GM18520 (cell line): ENCODE measurements at regions not wholly inside any gene's neighbourhood (a gene's known extent, or its start where the extent isn't known, plus 50 kb on each side); places are given as distances from the start of the nearest gene placed in this dataset.

Experiments
- ATAC-seq: cut with Tn5 transposase; IDR thresholded peaks from one replicate; pipeline ENCODE4 v1.9.1; 2021; ENCODE audit not compliant: unreplicated experiment

GRCh38 chr14:22008766-22009165 is 335.1 kb upstream of the OR4E1 start:
- no peak for ATAC-seq

GRCh38 chr14:22007784-22008412 is 334.3 kb upstream of the OR4E1 start:
- no peak for ATAC-seq

DNA sequence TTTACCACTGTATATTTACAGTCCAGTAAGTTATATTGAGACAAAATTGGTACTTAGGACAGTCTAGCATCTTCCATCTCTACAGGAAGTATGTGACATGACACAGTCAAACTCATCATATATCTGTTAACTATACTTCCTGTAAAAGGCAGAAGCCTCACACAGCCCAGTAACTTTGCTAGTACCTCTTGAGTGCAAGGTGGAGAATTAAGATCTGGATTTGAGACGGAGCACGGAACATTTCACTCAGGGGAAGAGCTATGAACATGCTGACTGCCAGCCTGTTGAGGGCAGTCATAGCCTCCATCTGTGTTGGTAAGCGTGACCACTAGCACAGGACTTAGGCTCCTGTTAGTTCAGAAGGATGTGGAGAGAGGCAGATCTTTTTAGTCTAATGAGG is 333.7 kb upstream of the OR4E1 start:
- ATAC-seq = no peak

DNA sequence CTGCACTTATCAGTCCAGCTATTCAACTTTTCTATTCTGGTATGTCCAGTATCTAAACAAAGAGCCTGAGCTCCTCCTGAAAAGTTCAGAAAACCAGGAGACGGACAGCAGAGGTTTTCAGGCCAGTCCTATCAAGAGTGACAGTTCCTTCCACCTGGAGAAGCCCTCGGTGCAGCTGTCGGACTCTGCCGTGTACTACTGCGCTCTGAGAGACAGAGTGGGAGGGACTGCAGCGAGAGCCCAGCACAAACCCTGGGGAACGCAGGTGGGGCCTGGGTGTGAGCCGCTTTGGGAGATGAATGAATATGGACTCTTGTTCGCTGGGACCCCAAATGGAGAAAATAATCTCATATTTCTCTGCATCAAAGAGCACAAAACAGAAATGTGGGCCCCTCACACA is 329.8 kb upstream of the OR4E1 start:
- ATAC-seq = no peak

DNA sequence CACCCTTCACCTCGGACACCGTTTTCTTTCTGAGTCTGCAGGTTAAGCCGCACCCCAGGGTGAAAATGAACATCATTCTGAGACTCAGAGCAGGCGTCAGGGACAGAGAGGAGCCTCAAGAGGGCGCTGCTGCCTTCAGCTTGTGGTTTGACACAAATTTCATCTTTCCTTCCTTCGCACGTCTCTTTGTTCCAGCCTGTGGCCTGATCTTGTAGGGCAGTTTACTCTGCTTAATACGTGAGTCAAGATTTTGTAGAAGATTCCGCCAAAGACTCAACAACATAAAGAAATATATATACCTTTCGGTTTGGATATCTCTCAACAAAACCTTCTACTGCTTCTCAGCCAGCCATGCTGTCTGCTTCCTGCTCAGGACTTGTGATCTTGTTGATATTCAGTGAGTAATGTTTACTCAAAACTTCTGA is 329.3 kb upstream of the OR4E1 start:
- no peak for ATAC-seq

DNA sequence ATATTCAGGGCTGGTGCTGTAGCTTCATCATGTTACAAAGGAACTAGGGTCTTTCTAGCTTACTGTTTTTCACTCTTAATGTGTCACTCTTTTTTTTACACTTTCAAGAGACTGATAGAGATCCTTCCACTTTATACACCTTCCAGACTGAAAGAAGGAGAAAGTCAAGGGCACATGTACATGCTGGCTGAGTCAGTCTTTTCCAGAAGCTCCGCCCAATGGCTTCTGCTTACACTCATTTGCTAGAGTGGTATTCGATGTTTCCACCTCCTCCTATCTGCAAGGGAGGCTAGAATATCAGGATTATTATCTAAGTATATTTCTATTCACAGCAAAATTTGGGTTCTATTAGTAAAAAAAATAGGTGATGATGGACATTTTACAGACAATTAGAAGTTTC is 325.8 kb upstream of the OR4E1 start:
- no peak for ATAC-seq

- ATAC-seq = no peak
These were observed 323.7 kb upstream of the OR4E1 start for GRCh38 chr14:21997300-21997699.

DNA sequence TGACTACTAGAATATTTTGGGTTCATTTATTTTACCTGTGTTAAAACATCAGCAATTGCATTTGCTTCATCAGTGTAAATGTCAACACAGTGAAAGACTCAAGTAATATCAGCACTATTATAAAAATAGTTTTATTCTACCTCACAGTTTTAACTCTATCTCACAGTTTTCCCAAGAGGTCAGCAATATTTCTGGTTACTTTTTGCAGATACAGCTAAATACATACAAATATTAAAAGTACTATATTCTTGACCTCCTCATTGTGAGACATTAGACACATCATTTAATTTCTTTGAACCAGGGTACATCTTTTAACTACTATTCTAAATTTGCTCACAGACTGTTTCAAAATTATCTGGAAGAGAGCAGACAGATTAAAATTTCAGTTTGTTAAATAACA is 321.7 kb upstream of the OR4E1 start:
- ATAC-seq = no peak

DNA sequence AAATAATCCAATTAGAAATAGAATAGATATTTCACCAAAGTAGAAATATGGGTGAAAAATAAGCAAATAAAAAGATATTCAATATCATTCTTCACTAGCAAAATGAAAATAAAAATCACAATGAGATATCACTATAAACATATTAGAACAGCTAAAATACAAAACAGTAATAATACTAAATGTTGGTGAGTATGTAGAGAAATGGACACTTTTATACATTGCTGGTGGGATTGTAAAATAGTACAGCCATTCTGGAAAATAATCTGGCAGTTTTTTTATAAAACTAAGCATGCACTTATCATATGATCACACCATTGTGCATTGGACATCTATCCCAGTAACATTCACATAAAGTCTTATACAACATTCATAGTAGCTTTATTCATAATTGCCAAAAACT is 320.2 kb upstream of the OR4E1 start:
- ATAC-seq = no peak

GRCh38 chr14:21993070-21993469 is 319.5 kb upstream of the OR4E1 start:
- no peak for ATAC-seq

DNA sequence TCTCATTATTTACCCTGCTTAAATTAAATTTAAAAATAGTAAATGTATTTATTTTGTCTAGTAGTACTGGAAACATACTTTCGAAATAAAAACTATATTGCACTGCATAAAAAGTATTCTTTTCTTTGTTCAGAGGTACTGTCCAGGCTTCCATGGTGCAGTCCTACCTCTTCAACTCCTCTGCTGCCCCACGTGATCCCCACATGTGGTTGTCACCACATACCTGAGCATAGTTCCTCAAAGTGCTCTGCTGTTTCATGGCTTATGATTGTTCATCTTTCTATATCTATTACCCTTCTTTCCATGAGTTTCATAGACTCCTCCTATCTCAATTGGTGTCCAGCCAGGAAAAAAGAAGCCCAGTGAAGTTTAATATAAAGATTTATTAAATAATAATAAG is 317.5 kb upstream of the OR4E1 start:
- ATAC-seq = no peak

DNA sequence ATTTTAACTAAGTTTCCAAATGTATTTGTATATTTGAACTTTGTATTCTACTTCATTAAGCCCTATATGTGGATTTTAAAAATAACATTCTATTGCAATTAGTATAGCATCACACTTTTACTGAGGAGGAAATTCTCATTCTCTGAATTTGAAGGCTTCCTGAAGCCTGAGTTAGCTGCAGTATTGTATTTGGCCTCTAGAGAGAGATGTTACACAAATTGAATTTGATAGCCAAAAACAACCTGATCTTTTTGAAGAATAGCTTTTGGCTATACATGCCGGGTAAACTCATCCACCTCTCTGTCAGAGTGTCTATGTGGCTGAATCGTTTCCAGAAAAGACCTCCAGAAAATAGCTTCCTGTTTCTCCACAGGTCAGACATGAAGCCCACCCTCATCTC is 316.5 kb upstream of the OR4E1 start:
- ATAC-seq = no peak

DNA sequence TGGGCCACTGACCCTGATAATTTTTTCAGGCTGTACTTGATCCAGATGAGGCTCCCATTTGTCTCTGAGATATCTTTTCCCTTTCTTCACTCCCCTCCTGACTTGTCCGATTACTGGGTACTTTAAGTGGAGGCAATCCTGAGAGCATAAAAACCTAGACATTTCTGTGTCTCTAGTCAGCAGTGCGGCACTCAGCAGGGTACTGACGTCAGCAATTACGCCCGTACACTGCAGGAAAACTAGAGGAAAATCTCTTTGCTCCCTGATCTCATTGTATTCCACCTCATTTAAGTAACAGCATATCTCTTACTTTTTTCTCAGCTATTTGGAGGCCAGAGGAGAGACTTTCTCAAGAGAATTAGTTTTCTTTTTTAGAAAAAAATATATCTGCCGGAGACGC is 315.5 kb upstream of the OR4E1 start:
- ATAC-seq = no peak

GRCh38 chr14:21988413-21988812 is 314.8 kb upstream of the OR4E1 start:
- ATAC-seq = no peak

- ATAC-seq = no peak
These were observed 314.3 kb upstream of the OR4E1 start for GRCh38 chr14:21987937-21988336.

GRCh38 chr14:21985081-21985480 is 311.5 kb upstream of the OR4E1 start:
- no peak for ATAC-seq

- ATAC-seq = no peak
These were observed 305.3 kb upstream of the OR4E1 start for GRCh38 chr14:21978999-21979314.

GRCh38 chr14:21978184-21978998 is 304.8 kb upstream of the OR4E1 start:
- no peak for ATAC-seq

GRCh38 chr14:21974741-21975140 is 301.1 kb upstream of the OR4E1 start:
- ATAC-seq = no peak

DNA sequence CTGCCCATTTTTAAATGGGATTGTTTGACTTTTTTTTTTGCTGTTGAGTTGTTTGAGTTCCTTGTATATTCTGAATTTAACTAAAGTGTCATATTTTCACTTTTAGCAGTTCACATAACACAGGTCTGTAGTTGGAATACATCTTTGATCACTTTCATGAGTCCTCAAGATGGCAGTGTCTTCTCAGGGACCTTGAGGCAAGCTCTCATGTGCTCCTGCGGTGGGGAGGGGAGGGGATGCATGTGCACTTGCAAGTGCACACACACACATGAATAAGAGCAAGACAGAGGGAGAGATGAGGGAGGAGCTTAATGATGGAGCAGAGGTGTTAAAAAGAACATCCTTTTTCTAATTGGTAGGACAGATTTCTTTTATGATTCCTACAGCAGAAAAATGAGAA is 291.4 kb upstream of the OR4E1 start:
- ATAC-seq = no peak

DNA sequence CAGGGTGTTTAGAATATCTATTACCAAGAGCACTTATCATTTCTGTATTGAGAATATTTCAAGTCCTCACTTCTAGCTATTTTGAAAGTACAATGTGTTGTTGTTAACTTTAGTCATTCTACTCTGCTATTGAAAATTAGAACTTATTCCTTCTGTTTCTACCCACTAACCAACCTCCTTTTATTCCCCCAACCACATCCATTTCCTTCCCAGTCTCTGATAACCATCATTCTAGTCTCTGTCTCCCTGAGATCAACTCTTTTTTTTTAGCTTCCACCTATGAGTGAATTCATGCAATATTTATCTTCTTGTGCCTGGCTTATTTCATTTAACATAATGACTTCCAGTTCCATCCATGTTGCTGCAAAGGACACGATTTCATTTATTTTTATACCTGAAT is 290.6 kb upstream of the OR4E1 start:
- ATAC-seq = no peak

- ATAC-seq = no peak
These were observed 287.0 kb upstream of the OR4E1 start for GRCh38 chr14:21960636-21961035.

DNA sequence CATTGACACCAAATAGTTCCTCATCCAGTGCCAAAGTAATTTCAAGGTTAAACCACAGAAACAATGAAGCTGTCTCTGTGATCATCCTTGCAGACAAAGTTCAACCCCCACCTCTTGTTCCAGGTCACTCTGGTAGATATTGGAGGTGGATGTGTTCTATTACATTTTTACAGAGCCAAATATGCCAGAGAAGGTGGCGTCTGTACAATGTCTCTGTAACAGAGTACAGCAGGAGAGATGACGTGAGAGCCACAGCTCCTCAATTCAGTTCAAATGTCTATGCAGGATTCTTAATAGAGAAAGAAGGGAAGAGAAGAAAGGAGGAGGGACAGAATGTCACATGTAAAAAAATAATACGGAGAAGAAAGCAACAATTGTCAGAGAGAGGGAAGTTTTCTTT is 268.3 kb upstream of the OR4E1 start:
- ATAC-seq = no peak
